Neural cell (in vitro differentiated cells): ENCODE measurements at regions not wholly inside any gene's neighbourhood (a gene's known extent, or its start where the extent isn't known, plus 50 kb on each side); places are given as distances from the start of the nearest gene placed in this dataset.

Experiments used
- H2AFZ ChIP-seq: fragments of 200-600, 300-800 bp; sonication (generic), shearing (Covaris generic); 2 replicates; pipeline ENCODE4 v1.6.0; 2014; ENCODE audit warnings: low read depth, mild to moderate bottlenecking, antibody characterized with exemption, low read length, moderate library complexity
- H3F3A ChIP-seq: fragments of 200-600 bp; shearing (Covaris generic); 2 replicates; pipeline ENCODE4 v1.6.1; 2016; ENCODE audit warnings: mild to moderate bottlenecking, moderate library complexity, mixed read lengths, antibody characterized with exemption, low read length; ENCODE audit not compliant: insufficient read depth, poor library complexity, severe bottlenecking
- H3K27ac ChIP-seq: fragments of 200-600, 300-800 bp; sonication (generic), shearing (Covaris generic); 2 replicates; pipeline ENCODE4 v1.5.1; 2014; ENCODE audit warnings: mild to moderate bottlenecking, low read length, moderate library complexity
- H3K27me3 ChIP-seq: fragments of 300-800, 200-600 bp; sonication (generic), shearing (Covaris generic); 2 replicates; pipeline ENCODE4 v1.6.0; 2014; ENCODE audit warnings: mild to moderate bottlenecking, low read depth, low read length, moderate library complexity; ENCODE audit not compliant: insufficient read depth
- H3K36me3 ChIP-seq: fragments of 300-800, 200-600 bp; sonication (generic), shearing (Covaris generic); 2 replicates; pipeline ENCODE4 v1.5.1; 2014; ENCODE audit warnings: mild to moderate bottlenecking, antibody characterized with exemption, low read length, moderate library complexity; ENCODE audit not compliant: insufficient read depth
- H3K4me2 ChIP-seq: fragments of 300-800, 200-600 bp; sonication (generic), shearing (Covaris generic); 2 replicates; pipeline ENCODE4 v1.6.0; 2014; ENCODE audit warnings: mild to moderate bottlenecking, low read length
- H3K4me3 ChIP-seq: fragments of 300-800, 200-600 bp; sonication (generic), shearing (Covaris generic); 2 replicates; pipeline ENCODE4 v1.5.1; 2014; ENCODE audit warnings: mild to moderate bottlenecking, low read length, moderate library complexity
- H3K79me2 ChIP-seq: fragments of 200-600 bp; shearing (Covaris generic); replicated peaks from 2 replicates; pipeline ENCODE4 v1.6.0; 2014; ENCODE audit warnings: mild to moderate bottlenecking, low read length, moderate library complexity; ENCODE audit not compliant: insufficient read depth
- H3K9ac ChIP-seq: fragments of 300-800, 200-600 bp; sonication (generic), shearing (Covaris generic); 2 replicates; pipeline ENCODE4 v1.6.1; 2016; ENCODE audit warnings: mild to moderate bottlenecking, low read length, mixed read lengths
- H3K9me2 ChIP-seq: fragments of 200-600 bp; shearing (Covaris generic); 2 replicates; pipeline ENCODE4 v1.6.1; 2016; ENCODE audit warnings: mild to moderate bottlenecking, low read length, mixed read lengths; ENCODE audit not compliant: insufficient read depth
- H3K9me3 ChIP-seq: fragments of 200-600, 300-800 bp; sonication (generic), shearing (Covaris generic); 2 replicates; pipeline ENCODE4 v1.6.1; 2016; ENCODE audit warnings: mild to moderate bottlenecking, mixed run types, low read length, moderate library complexity, mixed read lengths
- H4K20me1 ChIP-seq: fragments of 200-600 bp; shearing (Covaris generic); 2 replicates; pipeline ENCODE4 v1.6.1; 2016; ENCODE audit warnings: mild to moderate bottlenecking, mixed run types; ENCODE audit not compliant: insufficient read depth
- CTCF ChIP-seq: fragments of 450-650 bp; IDR thresholded peaks from 2 replicates; pipeline ENCODE4 v1.5.1; 2014; ENCODE audit warnings: antibody characterized with exemption, mild to moderate bottlenecking, moderate library complexity; ENCODE audit not compliant: poor library complexity, severe bottlenecking
- EP300 ChIP-seq: fragments of 450-650 bp; conservative IDR thresholded peaks from 2 replicates; pipeline ENCODE4 v1.6.1; 2014; ENCODE audit warnings: antibody characterized with exemption, mild to moderate bottlenecking, moderate library complexity; ENCODE audit not compliant: poor library complexity, severe bottlenecking
- EZH2 ChIP-seq: fragments of 200-600, 300-800 bp; shearing (Covaris generic), sonication (generic); IDR thresholded peaks from 2 replicates; pipeline ENCODE4 v1.6.1; 2014; ENCODE audit warnings: antibody characterized with exemption, low read length, borderline replicate concordance, mild to moderate bottlenecking; ENCODE audit not compliant: insufficient read depth, poor library complexity, severe bottlenecking
- MXI1 ChIP-seq: fragments of 450-650 bp; conservative IDR thresholded peaks from 2 replicates; pipeline ENCODE4 v1.6.1; 2014; ENCODE audit warnings: antibody characterized with exemption, mild to moderate bottlenecking; ENCODE audit not compliant: poor library complexity, severe bottlenecking
- POLR2AphosphoS5 ChIP-seq: IDR thresholded peaks from 2 replicates; pipeline ENCODE4 v1.6.1; 2012
- RAD21 ChIP-seq: fragments of 450-650 bp; conservative IDR thresholded peaks from 2 replicates; pipeline ENCODE4 v1.6.1; 2014; ENCODE audit warnings: antibody characterized with exemption, mild to moderate bottlenecking, moderate library complexity
- REST ChIP-seq: IDR thresholded peaks from 2 replicates; pipeline ENCODE4 v1.6.1; 2012; ENCODE audit warnings: borderline replicate concordance
- SMC3 ChIP-seq: fragments of 450-650 bp; conservative IDR thresholded peaks from 2 replicates; pipeline ENCODE4 v1.6.1; 2014; ENCODE audit warnings: antibody characterized with exemption, mild to moderate bottlenecking, moderate library complexity; ENCODE audit not compliant: poor library complexity
- TAF1 ChIP-seq: IDR thresholded peaks from 2 replicates; pipeline ENCODE4 v1.6.1; 2012; ENCODE audit warnings: low read depth

GRCh38 chr1:215345766-215346165 lies 221.3 kb upstream of the KCTD3 start:
- Histone ChIP-seq H3K9me2 (no peaks in the 10 kb centered on the region), H3K27ac (no peak overlapping the region), H3K36me3 (no peaks in the 10 kb centered on the region), H3K9me3 (no peaks in the 10 kb centered on the region), H4K20me1 (no peaks in the 10 kb centered on the region), H2AFZ (no peak overlapping the region), H3F3A (no peaks in the 10 kb centered on the region), H3K4me2 (no peak overlapping the region), H3K79me2 (no peaks in the 10 kb centered on the region), H3K4me3 (no peak overlapping the region), H3K9ac (no peak overlapping the region), H3K27me3 (no peaks in the 10 kb centered on the region)
- TF ChIP-seq SMC3 (no peak), REST (no peak), MXI1 (no peak), EP300 (no peak), RAD21 (no peak), POLR2AphosphoS5 (no peak), TAF1 (no peak), CTCF (no peak), EZH2 (no peak)

DNA sequence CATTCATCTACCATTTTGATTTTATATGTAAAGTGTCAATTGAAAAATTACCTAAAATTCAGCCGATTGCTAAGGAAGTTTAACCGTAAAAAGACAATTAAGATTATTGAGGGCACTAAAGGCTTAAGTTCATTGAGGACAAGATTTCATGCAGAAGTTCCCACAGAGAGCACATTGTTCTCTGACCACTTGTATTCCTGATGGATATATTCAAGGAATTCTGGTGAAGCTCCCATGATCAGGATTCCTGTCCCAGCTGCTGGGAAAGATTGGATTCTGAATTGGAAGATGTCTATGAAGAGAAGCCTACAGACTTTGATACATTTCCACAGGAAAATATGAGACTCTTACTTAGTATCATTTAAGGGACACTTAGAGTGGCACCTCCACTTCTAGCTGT lies 209.2 kb upstream of the KCTD3 start:
- Histone ChIP-seq H3K9me2 (no peaks in the 10 kb centered on the region), H3F3A (no peaks in the 10 kb centered on the region), H3K36me3 (no peaks in the 10 kb centered on the region), H3K9ac (no peak overlapping the region), H3K4me3 (no peak overlapping the region), H3K9me3 (no peaks in the 10 kb centered on the region), H3K27me3 (no peaks in the 10 kb centered on the region), H4K20me1 (no peaks in the 10 kb centered on the region), H3K79me2 (no peaks in the 10 kb centered on the region), H2AFZ (no peak overlapping the region), H3K27ac (no peak overlapping the region), H3K4me2 (no peak overlapping the region)
- no peak for TF ChIP-seq EP300
- no peak for TF ChIP-seq POLR2AphosphoS5
- no peak for TF ChIP-seq REST
- TF ChIP-seq CTCF = no peak
- no peak for TF ChIP-seq RAD21
- no peak for TF ChIP-seq SMC3
- no peak for TF ChIP-seq EZH2
- no peak for TF ChIP-seq MXI1
- TF ChIP-seq TAF1 = no peak
